Adrenal gland (tissue), 5 donors: ENCODE measurements at regions not wholly inside any gene's neighbourhood (a gene's known extent, or its start where the extent isn't known, plus 50 kb on each side); places are given as distances from the start of the nearest gene placed in this dataset.

Experiments used
- POLR2A ChIP-seq, 2 donors: fragments of 450-650 bp; IDR thresholded peaks; one replicate each; pipeline ENCODE4 v1.6.1; 2017; ENCODE audit warnings: antibody characterized with exemption in 2 of 2, mild to moderate bottlenecking in 2 of 2, moderate library complexity in 1 of 2
- TF ChIP-seq, protein P1 (sequence below), 6 experiments: fragments of 450-650 bp in 4 of 6; fragments of 200-600 bp in 2 of 6; sonication (generic) in 1 of 6; IDR thresholded peaks; 1 replicate in 5 of 6; 2 replicates in 1 of 6; pipeline versions ENCODE4 v1.5.1 to v1.8.0; 2016 to 2021; ENCODE audit warnings: antibody characterized with exemption in 6 of 6, mild to moderate bottlenecking in 2 of 6, moderate library complexity in 1 of 6
- donor health status: DM: no; HTN: no; CAD: no.

DNA sequence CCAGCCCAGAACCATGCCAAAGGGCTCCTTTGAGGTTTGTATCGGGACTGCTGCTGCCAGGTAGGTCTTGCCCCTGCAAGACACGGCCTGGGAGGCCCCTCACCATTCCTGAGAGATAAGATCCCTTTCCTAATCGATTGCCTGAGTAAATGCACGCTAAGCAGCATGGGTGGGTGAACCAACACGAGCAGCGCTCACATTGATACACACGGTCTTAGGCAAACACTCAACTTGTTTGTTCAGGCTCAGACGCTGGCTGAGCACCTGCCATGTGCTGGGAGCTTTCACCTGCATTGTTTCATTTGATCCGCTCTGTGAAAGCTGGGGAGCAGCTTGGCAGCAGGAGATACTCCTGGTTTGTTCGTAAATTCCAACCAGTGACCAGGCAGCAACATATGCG is 76.9 kb upstream of the NEURL1B start:
- TF ChIP-seq, protein P1, sequence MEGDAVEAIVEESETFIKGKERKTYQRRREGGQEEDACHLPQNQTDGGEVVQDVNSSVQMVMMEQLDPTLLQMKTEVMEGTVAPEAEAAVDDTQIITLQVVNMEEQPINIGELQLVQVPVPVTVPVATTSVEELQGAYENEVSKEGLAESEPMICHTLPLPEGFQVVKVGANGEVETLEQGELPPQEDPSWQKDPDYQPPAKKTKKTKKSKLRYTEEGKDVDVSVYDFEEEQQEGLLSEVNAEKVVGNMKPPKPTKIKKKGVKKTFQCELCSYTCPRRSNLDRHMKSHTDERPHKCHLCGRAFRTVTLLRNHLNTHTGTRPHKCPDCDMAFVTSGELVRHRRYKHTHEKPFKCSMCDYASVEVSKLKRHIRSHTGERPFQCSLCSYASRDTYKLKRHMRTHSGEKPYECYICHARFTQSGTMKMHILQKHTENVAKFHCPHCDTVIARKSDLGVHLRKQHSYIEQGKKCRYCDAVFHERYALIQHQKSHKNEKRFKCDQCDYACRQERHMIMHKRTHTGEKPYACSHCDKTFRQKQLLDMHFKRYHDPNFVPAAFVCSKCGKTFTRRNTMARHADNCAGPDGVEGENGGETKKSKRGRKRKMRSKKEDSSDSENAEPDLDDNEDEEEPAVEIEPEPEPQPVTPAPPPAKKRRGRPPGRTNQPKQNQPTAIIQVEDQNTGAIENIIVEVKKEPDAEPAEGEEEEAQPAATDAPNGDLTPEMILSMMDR (IDR thresholded peaks at IDR 0.05), result no peak
- no peak for TF ChIP-seq POLR2A (IDR thresholded peaks at IDR 0.05)
